Activated CD4-positive, alpha-beta T cell treated with anti-CD3 and anti-CD28 coated beads, Interleukin-2, Interleukin-4, amounts not matched to agents 100 ng/mL and 50 ng/mL, durations not matched to agents 16 hours and 8 hours (primary cell): ENCODE measurements at regions not wholly inside any gene's neighbourhood (a gene's known extent, or its start where the extent isn't known, plus 50 kb on each side); places are given as distances from the start of the nearest gene placed in this dataset.

ENCODE experiments used
- DNase-seq: peaks from one replicate; pipeline ENCODE4 v3.0.0-alpha.2; 2020; ENCODE audit warnings: low spot score

- no peak for DNase-seq
These were observed 144.0 kb upstream of the CIBAR2 start for GRCh38 chr16:85256190-85256739.

GRCh38 chr16:85257483-85257882 is 145.2 kb upstream of the CIBAR2 start:
- no peak for DNase-seq

GRCh38 chr16:85258166-85258565 is 145.9 kb upstream of the CIBAR2 start:
- no peak for DNase-seq

DNA sequence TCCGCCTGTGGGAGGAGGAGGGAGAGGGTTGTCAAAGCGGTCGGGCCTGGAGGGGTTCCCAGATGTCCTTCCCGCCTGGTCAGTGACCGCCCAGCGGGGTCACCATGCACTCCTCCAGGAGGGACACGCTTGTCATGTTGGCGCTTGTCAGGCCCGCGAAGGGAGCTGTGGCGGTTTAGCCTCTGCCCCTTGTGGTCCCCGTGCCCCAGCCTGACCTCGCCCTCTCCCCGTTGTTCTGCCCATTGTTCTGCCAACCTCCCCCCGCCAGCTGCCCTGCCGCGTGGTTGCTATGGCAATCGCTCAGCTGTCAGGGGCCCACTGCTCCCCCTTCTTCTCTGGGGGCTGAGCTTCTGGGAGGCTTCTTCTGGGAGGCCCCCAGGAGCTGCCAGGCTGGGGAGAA is 146.4 kb upstream of the CIBAR2 start:
- no peak for DNase-seq

DNA sequence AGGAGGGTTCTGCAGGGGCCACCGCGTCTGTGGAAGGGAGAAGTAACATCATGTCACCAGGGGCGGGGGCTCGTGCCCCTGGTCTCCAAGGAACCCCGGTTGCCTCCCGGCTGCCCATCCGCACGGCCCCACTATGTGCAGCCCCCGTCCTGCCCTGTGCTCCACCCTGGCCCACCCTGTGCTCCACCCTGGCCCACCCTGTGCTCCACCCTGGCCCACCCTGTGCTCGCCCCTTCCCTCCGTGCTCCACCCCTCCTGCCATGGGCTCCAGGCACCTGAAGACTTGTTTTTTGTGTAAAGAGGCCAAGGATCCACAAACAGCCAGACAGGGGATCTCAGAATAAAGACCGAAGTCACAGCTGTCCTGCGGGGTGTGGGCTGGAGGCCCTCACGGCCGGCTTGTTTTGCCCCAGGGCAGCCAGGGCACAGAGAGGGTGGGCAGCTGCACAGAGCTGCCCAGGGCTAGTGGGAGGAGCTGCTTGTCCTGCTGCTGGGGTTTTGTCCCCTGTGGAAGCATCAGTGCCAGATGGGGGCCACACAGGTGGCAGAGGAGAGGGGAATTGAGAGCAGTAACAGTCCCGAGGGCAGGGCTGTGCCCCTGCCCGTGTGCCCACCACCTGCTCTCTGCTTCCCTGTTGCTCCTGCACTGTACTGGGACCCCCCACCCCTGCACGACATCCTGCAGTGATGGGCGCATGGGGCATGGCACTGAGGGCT is 147.0 kb upstream of the CIBAR2 start:
- no peak for DNase-seq

DNA sequence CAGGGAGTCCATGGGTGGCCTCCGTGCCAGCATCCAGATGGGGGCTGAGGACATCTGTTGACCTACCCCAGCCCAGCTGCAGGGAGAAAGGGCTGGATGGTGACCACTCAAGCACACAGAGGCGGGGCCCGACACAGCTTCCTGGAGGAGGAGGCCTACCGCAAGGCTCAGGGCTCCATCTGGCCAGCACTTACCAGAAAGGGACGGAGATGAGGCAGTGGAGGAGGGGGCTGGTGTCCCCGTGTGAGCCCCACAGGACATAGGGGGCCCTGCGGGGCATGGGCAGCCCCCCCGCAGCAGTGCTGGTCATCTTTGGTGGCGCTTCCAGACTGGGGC is 147.5 kb upstream of the CIBAR2 start:
- no peak for DNase-seq

DNA sequence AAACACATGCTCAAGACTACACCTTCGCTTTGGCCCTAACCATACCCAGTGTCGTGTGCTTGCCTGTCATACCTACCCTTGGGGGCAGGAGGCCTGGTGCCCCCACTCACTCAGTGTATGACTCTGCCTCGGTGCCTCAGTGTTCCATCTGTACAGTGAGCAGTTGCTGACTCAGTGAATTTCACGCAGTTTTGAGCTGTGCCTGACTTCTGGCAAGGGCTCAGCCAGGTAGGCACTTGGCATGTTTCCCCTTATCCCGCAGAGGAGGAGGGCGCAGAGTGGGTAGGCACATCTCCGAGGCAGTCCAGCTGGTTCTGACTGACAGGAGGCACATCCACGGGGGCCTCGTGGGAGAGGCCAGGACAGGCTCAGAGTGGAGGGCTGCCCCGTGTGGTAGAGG is 148.9 kb upstream of the CIBAR2 start:
- DNase-seq, result no peak

DNA sequence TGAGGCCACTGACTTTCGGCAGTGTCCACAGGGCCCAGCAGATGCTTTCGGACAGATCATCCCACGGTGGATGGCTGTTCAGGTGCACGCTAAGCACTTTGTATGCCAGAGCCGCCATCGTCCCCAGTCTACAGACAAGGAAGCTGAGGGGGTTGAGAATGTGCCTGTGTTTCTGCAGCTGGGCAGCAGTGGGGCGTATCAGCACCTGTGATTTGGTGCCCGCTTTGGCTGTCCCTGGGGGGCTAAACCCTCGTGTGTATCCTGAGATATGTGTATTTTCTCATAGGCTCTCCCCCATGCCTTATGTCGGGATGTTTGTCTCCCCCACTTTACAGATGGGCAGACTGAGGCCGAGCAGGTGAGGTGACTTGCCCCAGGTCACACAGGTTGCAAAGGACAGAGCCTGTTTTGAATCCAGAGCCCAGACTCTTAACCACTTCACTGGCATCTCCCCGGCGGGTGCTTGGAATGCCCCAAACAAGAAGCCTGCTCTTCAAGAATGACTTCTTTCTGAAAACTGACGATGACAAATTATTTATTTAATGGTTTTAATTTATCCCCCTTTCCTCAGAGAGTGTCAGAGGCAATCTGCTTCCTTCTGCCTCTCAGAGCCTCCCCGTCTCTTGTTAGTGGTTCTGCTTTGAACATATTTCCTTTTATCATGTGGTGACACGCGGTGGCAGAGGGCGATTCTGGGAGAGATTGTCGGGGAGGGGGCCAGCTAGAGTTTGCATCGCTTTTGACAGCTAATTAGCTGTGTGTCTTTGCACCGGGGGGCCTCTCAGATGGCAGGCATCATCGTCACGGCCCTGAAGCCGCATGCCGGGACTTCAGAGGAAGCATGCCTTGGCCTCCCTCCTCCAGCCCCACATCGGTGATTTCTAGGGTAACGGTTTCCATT is 149.6 kb upstream of the CIBAR2 start:
- no peak for DNase-seq

GRCh38 chr16:85262558-85263238 is 150.4 kb upstream of the CIBAR2 start:
- no peak for DNase-seq

GRCh38 chr16:85263239-85263585 is 150.9 kb upstream of the CIBAR2 start:
- no peak for DNase-seq

DNA sequence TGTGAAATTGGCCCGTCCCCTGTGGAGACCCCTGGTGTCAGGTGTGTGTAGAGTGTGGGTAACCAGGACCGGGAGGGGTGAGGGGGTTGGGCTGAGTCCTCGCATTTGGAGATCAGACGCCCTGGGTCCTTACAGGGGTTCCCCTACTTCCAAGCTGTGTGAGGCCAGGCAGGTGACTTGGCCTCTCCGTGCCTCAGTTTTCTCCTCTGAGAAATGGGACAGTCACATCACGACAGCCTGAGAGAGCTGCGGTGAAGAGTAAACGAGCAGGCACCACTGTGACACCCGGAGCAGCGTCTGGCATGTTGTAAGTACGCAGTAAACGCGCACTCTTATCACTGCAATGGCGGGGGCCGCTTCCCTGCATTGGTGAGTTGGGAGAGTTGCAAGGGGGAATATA is 152.5 kb upstream of the CIBAR2 start:
- DNase-seq, result no peak

DNA sequence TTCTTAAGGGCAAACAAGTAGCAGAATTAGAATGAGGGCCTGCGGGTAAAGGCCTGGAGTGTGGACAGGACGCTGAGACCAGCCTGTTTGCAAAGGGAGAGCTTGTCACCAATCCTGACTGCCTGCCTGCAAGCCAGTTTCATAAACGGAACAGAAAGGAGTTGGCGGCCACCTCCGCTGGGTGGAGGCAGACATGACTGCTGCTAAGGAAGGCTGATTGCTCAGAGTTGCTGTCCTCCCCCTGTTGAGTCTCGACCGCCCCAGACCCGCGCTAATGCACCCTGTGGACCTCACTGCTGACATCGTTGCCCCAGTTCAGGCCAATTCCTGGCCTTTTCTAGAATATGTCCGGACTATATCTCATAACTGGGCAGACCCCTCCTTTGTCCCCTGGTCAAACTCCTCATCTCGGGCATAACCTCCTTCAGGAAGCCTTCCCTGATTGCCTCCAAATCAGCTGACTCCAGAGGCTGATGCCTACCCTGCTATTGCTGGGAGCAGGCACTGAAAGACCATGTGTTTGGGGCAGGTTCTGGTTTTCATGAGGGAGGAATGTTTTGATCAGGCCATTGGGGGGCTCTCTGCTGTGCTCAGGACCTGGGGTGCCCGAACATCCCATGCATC is 153.0 kb upstream of the CIBAR2 start:
- DNase-seq, result no peak

DNA sequence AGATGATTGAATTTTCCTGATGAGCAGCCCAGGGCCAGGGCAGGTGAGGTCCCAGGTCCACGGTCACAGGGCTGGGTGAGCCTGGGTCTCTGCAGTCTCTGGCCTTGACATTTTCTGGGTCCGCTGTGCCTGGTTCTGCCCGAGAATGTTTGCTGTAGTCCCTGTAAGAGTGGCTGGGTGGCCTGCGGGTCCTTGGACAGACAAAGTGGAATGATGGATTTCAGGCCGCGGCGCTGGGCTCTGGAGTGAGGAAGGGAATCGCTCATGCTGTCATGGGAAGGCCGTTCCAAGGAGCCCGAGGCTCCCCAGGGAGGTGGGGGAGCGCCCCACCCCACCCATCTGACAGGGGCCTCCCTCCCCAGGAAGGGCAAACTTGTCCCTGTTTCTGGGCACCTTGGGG is 153.5 kb upstream of the CIBAR2 start:
- no peak for DNase-seq

- no peak for DNase-seq
These were observed 154.6 kb upstream of the CIBAR2 start for GRCh38 chr16:85266857-85267256.

GRCh38 chr16:85267414-85267945 is 155.2 kb upstream of the CIBAR2 start:
- no peak for DNase-seq

DNA sequence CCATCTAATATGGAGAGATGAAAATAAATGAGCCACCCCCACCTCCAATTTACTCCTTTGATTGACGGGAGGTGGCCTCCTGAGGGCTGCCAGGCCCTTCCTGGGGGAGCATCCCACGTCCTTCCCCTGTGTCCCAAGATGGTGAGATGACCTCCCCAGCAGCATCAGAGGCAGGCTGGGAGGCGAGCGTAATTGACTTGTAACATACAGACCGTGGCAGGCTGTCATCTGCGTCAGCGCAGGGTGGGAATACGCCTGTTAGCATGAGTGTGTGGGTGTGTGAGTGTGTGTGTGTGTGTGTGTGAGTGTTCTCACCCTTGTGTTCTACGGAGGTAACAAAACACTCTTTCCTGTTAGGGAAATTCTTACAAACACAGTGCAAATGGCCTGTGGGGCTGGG is 156.9 kb upstream of the CIBAR2 start:
- DNase-seq, result no peak

- DNase-seq, result no peak
These were observed 158.1 kb upstream of the CIBAR2 start for GRCh38 chr16:85270374-85270773.

DNA sequence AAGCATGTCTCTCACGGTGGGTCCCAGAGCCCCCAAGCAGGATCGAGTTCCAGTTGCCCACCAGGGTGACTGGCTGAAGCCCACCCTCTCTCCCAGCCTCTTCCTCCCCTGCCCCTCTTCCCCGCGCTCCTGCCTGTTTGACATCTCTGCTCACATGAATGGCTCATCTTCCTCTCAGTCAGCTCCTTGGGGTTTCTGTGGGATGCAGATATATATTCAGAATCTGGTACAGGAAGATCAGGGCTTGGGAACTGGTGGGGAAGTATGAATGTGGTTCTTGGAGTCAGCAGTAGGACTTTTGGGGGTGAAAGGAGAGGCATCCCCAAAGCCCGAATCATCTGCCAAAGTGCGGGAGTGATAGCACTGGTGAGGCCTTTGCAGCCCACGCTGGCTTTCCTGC is 158.9 kb upstream of the CIBAR2 start:
- DNase-seq, result no peak

DNA sequence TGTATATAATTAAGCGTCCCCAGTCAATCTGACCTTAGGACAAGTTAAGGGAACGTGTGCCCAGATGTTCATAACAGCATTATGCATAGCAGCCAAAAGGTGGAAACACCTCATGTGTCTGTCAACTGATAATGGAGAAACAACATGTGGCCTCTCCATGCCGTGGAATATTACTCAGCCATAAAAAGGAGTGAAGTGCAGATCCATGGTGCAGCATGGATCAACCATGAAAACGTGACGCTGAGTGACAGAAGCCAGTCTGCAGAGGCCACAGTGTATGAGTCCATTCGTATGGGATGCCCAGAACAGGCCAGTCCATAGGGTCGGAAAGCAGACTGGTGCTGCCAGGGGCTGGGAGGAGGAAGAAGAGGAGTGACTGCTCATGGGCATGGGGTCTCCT is 161.0 kb upstream of the CIBAR2 start:
- DNase-seq, result no peak

- no peak for DNase-seq
These were observed 162.2 kb upstream of the CIBAR2 start for GRCh38 chr16:85274501-85274900.

DNA sequence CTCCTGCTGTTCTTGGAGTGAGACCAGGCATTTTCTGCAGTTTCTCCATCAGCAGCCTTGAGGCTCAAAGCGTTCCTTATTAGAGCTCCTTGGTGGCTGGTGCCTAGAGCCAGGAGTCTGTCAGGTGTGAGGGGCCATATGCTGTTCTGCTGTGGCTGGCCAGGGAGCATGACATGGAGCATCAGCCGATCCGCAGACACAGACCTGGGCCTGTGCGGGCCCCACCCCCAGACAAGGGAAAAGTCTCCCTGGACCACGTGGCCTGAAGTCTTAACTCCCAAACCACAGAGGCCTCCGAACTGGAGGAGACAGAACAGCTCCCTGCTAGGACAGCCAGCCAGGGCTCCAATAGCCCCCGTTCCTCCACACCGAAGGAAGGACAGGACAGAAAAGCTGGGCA is 162.7 kb upstream of the CIBAR2 start:
- no peak for DNase-seq
